CD4-positive, CD25-positive, alpha-beta regulatory T cell (primary cell): ENCODE measurements at regions not wholly inside any gene's neighbourhood (a gene's known extent, or its start where the extent isn't known, plus 50 kb on each side); places are given as distances from the start of the nearest gene placed in this dataset.

ENCODE experiments used
- ATAC-seq, 2 donors: fragments of 150-1000 bp; cut with Tn5 transposase; one replicate each; pipeline ENCODE4 v1.10.0; 2021; ENCODE audit warnings: low read depth in 2 of 2, moderate number of reproducible peaks in 2 of 2, moderate library complexity in 1 of 2
- DNase-seq, 3 donors: peaks; one replicate each; pipeline versions ENCODE4 v3.0.0 to v3.0.0-alpha.2; 2012 to 2022; ENCODE audit warnings: mixed read lengths in 1 of 3
- H3K27ac ChIP-seq: one replicate; pipeline ENCODE4 v1.7.0; 2013; ENCODE audit warnings: mild to moderate bottlenecking, low read length; ENCODE audit not compliant: insufficient read depth, poor library complexity, severe bottlenecking
- H3K27me3 ChIP-seq: one replicate; pipeline ENCODE4 v1.7.0; 2013; ENCODE audit warnings: low read length; ENCODE audit not compliant: control insufficient read depth, insufficient read depth
- H3K36me3 ChIP-seq: one replicate; pipeline ENCODE4 v1.7.0; 2013; ENCODE audit warnings: mild to moderate bottlenecking, low read length, moderate library complexity; ENCODE audit not compliant: control insufficient read depth, insufficient read depth
- H3K4me1 ChIP-seq: 2 replicates; pipeline ENCODE4 v1.7.0; 2013; ENCODE audit warnings: mild to moderate bottlenecking, low read length; ENCODE audit not compliant: insufficient read depth, control insufficient read depth, poor library complexity, severe bottlenecking
- H3K4me3 ChIP-seq: one replicate; pipeline ENCODE4 v1.7.0; 2013; ENCODE audit warnings: low read depth, mild to moderate bottlenecking, low read length, moderate library complexity
- H3K9me3 ChIP-seq, 2 experiments: 1 replicate in 1 of 2; 2 replicates in 1 of 2; pipeline ENCODE4 v1.7.0; 2013; ENCODE audit warnings: low read length in 2 of 2, mild to moderate bottlenecking in 1 of 2, moderate library complexity in 1 of 2; ENCODE audit not compliant: control insufficient read depth in 2 of 2
- H3K27ac Mint-ChIP-seq, 3 donors: one replicate each; pipeline ENCODE4 v1.8.0; 2020 to 2022; ENCODE audit warnings: mild to moderate bottlenecking in 3 of 3, mixed read lengths in 3 of 3, moderate library complexity in 2 of 3
- H3K27me3 Mint-ChIP-seq: one replicate; pipeline ENCODE4 v1.8.0; 2022; ENCODE audit warnings: mild to moderate bottlenecking, mixed read lengths
- H3K36me3 Mint-ChIP-seq: one replicate; pipeline ENCODE4 v1.8.0; 2020; ENCODE audit warnings: mixed read lengths
- H3K4me1 Mint-ChIP-seq, 4 donors: one replicate each; pipeline ENCODE4 v1.8.0; 2020 to 2022; ENCODE audit warnings: mixed read lengths in 4 of 4, mild to moderate bottlenecking in 1 of 4
- H3K4me3 Mint-ChIP-seq, 4 donors: one replicate each; pipeline ENCODE4 v1.8.0; 2020 to 2022; ENCODE audit warnings: mild to moderate bottlenecking in 4 of 4, mixed read lengths in 4 of 4, moderate library complexity in 3 of 4
- H3K9me3 Mint-ChIP-seq, 7 donors: one replicate each; pipeline ENCODE4 v1.8.0; 2020 to 2022; ENCODE audit warnings: mixed read lengths in 7 of 7, mild to moderate bottlenecking in 3 of 7, moderate library complexity in 2 of 7

- Mint-ChIP-seq H3K27ac (no peak overlapping the region), H3K9me3 (peaks cover 4 to 23% (median 8%) of the 10 kb centered on the region in 7 donors), H3K27me3 (no peaks in the 10 kb centered on the region), H3K36me3 (no peaks in the 10 kb centered on the region), H3K4me1 (peaks cover 0 to 5% (median 0%) of the 10 kb centered on the region in 4 donors), H3K4me3 (no peak overlapping the region)
- Histone ChIP-seq H3K9me3 (no peaks in the 10 kb centered on the region), H3K36me3 (no peaks in the 10 kb centered on the region), H3K4me3 (no peak overlapping the region), H3K4me1 (no peaks in the 10 kb centered on the region), H3K27ac (no peak overlapping the region), H3K27me3 (no peaks in the 10 kb centered on the region)
- no peak for ATAC-seq
- no peak for DNase-seq
These were observed 53.9 kb upstream of the GALNTL6 start for GRCh38 chr4:171759274-171759673.

DNA sequence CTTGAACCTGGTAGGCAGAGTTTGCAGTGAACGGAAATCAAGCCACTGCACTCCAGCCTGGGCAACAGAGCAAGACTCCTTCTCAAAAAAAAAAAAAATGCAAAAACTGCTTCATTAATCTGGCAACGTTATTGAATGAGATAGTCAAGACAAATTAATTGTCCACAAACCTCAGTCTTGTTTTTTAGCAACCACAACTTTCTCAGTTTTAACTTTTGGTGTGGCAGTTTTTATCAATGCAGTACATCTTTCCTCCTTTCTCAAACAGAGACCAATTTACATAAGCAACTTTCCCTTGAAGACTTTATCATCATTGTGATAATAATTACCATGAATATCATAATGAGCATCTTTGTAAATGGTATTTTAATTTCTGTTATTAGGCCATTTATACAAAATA is 61.7 kb upstream of the GALNTL6 start:
- Mint-ChIP-seq H3K9me3 (peaks cover 0 to 14% (median 7%) of the 10 kb centered on the region in 7 donors), H3K27ac (no peak overlapping the region), H3K36me3 (no peaks in the 10 kb centered on the region), H3K4me1 (peaks cover 0 to 5% (median 0%) of the 10 kb centered on the region in 4 donors), H3K27me3 (no peaks in the 10 kb centered on the region), H3K4me3 (no peak overlapping the region)
- Histone ChIP-seq H3K9me3 (peaks cover 0 to 2% of the 10 kb centered on the region in 2 experiments), H3K4me1 (no peaks in the 10 kb centered on the region), H3K36me3 (no peaks in the 10 kb centered on the region), H3K27me3 (no peaks in the 10 kb centered on the region), H3K4me3 (no peak overlapping the region), H3K27ac (no peak overlapping the region)
- DNase-seq (no peak), ATAC-seq (no peak)

GRCh38 chr4:171746418-171746817 is 66.8 kb upstream of the GALNTL6 start:
- no peak for ATAC-seq
- no peaks in the 10 kb centered on the region for H3K27me3 Mint-ChIP-seq
- no peaks in the 10 kb centered on the region for H3K27me3 ChIP-seq
- H3K36me3 Mint-ChIP-seq: no peaks in the 10 kb centered on the region
- no peak overlapping the region for H3K4me3 Mint-ChIP-seq
- no peaks in the 10 kb centered on the region for H3K4me1 Mint-ChIP-seq
- H3K4me1 ChIP-seq: no peaks in the 10 kb centered on the region
- H3K27ac Mint-ChIP-seq: no peak overlapping the region
- H3K9me3 ChIP-seq: peaks cover 0 to 2% of the 10 kb centered on the region in 2 experiments
- H3K36me3 ChIP-seq: no peaks in the 10 kb centered on the region
- DNase-seq: no peak
- H3K27ac ChIP-seq: no peak overlapping the region
- peaks cover 0 to 8% (median 4%) of the 10 kb centered on the region in 7 donors for H3K9me3 Mint-ChIP-seq
- H3K4me3 ChIP-seq: no peak overlapping the region

GRCh38 chr4:171742436-171742835 is 70.8 kb upstream of the GALNTL6 start:
- no peak for DNase-seq
- Histone ChIP-seq H3K9me3 (no peaks in the 10 kb centered on the region), H3K36me3 (no peaks in the 10 kb centered on the region), H3K27me3 (no peaks in the 10 kb centered on the region), H3K4me3 (no peak overlapping the region), H3K27ac (no peak overlapping the region), H3K4me1 (no peaks in the 10 kb centered on the region)
- Mint-ChIP-seq H3K27ac (no peak overlapping the region), H3K9me3 (peaks cover 0 to 6% (median 4%) of the 10 kb centered on the region in 7 donors), H3K4me3 (no peak overlapping the region), H3K27me3 (no peaks in the 10 kb centered on the region), H3K4me1 (no peaks in the 10 kb centered on the region), H3K36me3 (no peaks in the 10 kb centered on the region)
- no peak for ATAC-seq

DNA sequence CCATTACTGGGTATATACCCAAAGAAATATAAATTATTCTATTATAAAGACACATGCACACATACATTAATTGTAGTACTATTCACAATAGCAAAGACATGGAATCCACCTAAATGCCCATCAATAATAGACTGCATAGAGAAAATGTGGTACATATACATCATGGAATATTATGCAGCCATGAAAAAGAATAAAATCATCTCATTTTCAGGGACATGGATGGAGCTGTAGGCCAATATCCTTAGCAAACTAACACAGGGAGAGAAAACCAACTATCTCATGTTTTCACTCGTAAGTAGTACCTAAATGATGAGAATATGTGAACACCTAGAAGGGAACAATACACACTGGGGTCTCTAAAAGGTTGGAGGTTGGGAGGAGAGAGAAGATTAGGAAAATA is 86.0 kb upstream of the GALNTL6 start:
- Histone ChIP-seq H3K27ac (no peak overlapping the region), H3K36me3 (no peaks in the 10 kb centered on the region), H3K4me1 (no peaks in the 10 kb centered on the region), H3K4me3 (no peak overlapping the region), H3K27me3 (no peaks in the 10 kb centered on the region), H3K9me3 (peaks cover 0 to 6% of the 10 kb centered on the region in 2 experiments)
- Mint-ChIP-seq H3K36me3 (no peaks in the 10 kb centered on the region), H3K9me3 (peaks cover 2 to 40% (median 10%) of the 10 kb centered on the region in 7 donors), H3K27me3 (no peaks in the 10 kb centered on the region), H3K27ac (no peak overlapping the region), H3K4me1 (no peaks in the 10 kb centered on the region), H3K4me3 (no peak overlapping the region)
- no peak for ATAC-seq
- DNase-seq: no peak

- Histone ChIP-seq H3K4me3 (no peak overlapping the region), H3K4me1 (no peaks in the 10 kb centered on the region), H3K36me3 (no peaks in the 10 kb centered on the region), H3K27ac (no peak overlapping the region), H3K9me3 (no peaks in the 10 kb centered on the region), H3K27me3 (no peaks in the 10 kb centered on the region)
- no peak for ATAC-seq
- H3K4me3 Mint-ChIP-seq: no peak overlapping the region
- H3K9me3 Mint-ChIP-seq: peaks cover 6 to 45% (median 11%) of the 10 kb centered on the region in 7 donors
- no peaks in the 10 kb centered on the region for H3K27me3 Mint-ChIP-seq
- no peaks in the 10 kb centered on the region for H3K4me1 Mint-ChIP-seq
- H3K36me3 Mint-ChIP-seq: no peaks in the 10 kb centered on the region
- DNase-seq: no peak
- no peak overlapping the region for H3K27ac Mint-ChIP-seq
These were observed 91.3 kb upstream of the GALNTL6 start for GRCh38 chr4:171721937-171722336.

DNA sequence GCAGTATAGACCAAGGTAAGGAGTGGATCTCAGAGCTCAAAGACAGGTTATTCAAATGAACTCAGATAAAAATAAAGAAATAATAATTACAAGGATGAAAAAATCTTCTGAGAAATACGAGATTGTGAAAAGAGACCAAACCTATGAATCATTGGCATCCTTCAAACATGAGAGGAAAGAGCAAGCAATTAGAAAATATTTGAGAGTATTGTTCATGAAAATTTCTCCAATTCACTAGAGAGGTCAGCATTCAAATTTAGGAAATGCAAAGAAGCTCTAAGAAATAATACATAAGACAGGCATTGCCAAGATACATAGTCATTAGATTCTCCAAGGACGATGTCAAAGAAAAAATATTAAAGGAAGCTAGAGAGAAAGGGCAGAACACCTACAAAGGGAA is 93.5 kb upstream of the GALNTL6 start:
- no peaks in the 10 kb centered on the region for H3K4me1 ChIP-seq
- peaks cover 0 to 13% of the 10 kb centered on the region in 2 experiments for H3K9me3 ChIP-seq
- no peak overlapping the region for H3K27ac ChIP-seq
- no peaks in the 10 kb centered on the region for H3K27me3 ChIP-seq
- no peaks in the 10 kb centered on the region for H3K36me3 ChIP-seq
- H3K4me3 ChIP-seq: no peak overlapping the region
- H3K4me1 Mint-ChIP-seq: no peaks in the 10 kb centered on the region
- DNase-seq (no peak), ATAC-seq (no peak)
- H3K4me3 Mint-ChIP-seq: no peak overlapping the region
- H3K9me3 Mint-ChIP-seq: peaks cover 6 to 47% (median 11%) of the 10 kb centered on the region in 7 donors
- no peak overlapping the region for H3K27ac Mint-ChIP-seq
- no peaks in the 10 kb centered on the region for H3K27me3 Mint-ChIP-seq
- no peaks in the 10 kb centered on the region for H3K36me3 Mint-ChIP-seq

DNA sequence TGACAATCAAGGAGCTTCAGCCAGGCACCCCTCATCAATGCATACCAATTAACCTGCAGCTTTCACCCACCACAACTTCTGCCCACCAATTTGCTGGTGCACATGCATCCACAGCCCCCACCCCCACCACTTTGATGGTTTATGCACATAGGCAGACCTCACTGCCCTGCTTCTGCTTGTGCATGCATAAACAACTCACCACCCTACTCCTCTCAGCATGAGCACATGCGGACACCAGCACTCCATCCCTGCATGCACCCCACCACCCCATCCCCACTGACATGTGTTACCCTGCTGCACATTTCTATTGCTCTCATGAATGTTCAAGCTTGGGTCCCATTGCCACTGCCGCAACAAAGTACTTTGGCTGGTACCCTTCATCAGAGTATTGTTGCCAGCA is 94.5 kb upstream of the GALNTL6 start:
- no peaks in the 10 kb centered on the region for H3K27me3 Mint-ChIP-seq
- DNase-seq (no peak), ATAC-seq (no peak)
- H3K27ac ChIP-seq: no peak overlapping the region
- H3K4me1 Mint-ChIP-seq: no peaks in the 10 kb centered on the region
- no peak overlapping the region for H3K4me3 Mint-ChIP-seq
- H3K4me3 ChIP-seq: no peak overlapping the region
- H3K9me3 Mint-ChIP-seq: peaks cover 5 to 43% (median 8%) of the 10 kb centered on the region in 7 donors
- H3K27me3 ChIP-seq: no peaks in the 10 kb centered on the region
- H3K36me3 Mint-ChIP-seq: no peaks in the 10 kb centered on the region
- peaks cover 0 to 13% of the 10 kb centered on the region in 2 experiments for H3K9me3 ChIP-seq
- H3K27ac Mint-ChIP-seq: no peak overlapping the region
- no peaks in the 10 kb centered on the region for H3K4me1 ChIP-seq
- no peaks in the 10 kb centered on the region for H3K36me3 ChIP-seq
